ENCODE measurements at regions not wholly inside any gene's neighbourhood (a gene's known extent, or its start where the extent isn't known, plus 50 kb on each side); places are given as distances from the start of the nearest gene placed in this dataset.

DNA sequence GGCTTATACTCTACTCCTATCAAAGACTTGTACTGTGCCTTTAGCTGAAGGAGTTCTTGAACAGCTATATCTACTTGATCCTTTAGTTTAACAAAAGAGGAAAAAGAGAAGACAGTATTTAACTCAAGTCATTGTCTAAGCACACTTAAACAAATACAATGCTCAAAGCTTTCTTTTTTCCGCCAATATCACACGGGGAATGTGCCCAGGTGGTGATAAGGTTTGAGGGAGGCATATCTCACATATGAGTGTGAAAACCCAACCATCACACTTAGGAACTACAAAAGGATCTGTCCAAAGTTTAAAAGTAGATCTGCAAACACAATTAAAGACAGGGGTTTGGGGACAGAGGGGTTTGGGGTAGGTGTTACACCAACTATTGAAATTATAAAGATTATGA lies 59.0 kb upstream of the SLC30A10 start:
- Histone ChIP-seq H3K4me1 (ENCODE audit: insufficient read depth, low read length) (no peaks in the 10 kb centered on the region), H3K36me3 (ENCODE audit: insufficient read depth, low read length) (peaks cover 26% of the 10 kb centered on the region), H3K9me3 (ENCODE audit: control insufficient read depth in 1 of 2, low read length in 2 of 2) (no peaks in the 10 kb centered on the region), H3K27ac (ENCODE audit: low read depth, low read length) (no peak overlapping the region), H3K4me3 (ENCODE audit: low read length in 2 of 2) (no peak overlapping the region), H3K27me3 (ENCODE audit: insufficient read depth, low read length) (no peaks in the 10 kb centered on the region)
- H3K27ac Mint-ChIP-seq, result peak overlapping the region in 1 of 7 donors; percentile 64
- no peaks in the 10 kb centered on the region for H3K27me3 Mint-ChIP-seq
- peaks cover 0 to 3% (median under 1%) of the 10 kb centered on the region in 4 donors for H3K4me1 Mint-ChIP-seq
- H3K9me3 Mint-ChIP-seq, result no peaks in the 10 kb centered on the region
- no peak for DNase-seq
- ChIA-PET CTCF (ENCODE audit: partially characterized antibody) (no interaction called here), POLR2A (ENCODE audit: partially characterized antibody) (no interaction called here)
- H3K4me3 Mint-ChIP-seq, result no peak overlapping the region
- intact Hi-C loops (cut with micrococcal nuclease), result no loop called here
- peaks cover 29 to 56% of the 10 kb centered on the region in 2 donors for H3K36me3 Mint-ChIP-seq

DNA sequence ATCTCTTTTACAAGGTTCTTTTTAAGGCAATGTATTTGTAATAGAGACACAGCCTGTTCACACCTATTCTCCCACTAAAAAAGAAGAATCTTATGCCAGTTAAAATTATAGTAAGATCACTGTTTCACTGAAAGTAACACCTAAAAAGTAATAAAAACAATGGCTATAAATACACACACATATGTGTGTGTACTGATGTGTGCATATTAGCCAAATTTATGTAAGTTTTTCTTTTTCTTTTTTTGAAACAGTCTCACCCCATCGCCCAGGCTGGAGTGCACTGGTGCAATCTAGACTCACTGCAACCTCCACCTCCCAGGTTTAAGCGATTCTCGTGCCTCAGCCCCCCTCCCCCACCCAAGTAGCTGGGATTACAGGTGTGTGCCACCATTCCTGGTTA lies 56.8 kb upstream of the SLC30A10 start:
- no peaks in the 10 kb centered on the region for H3K27me3 ChIP-seq (ENCODE audit: insufficient read depth, low read length)
- no peaks in the 10 kb centered on the region for H3K4me1 ChIP-seq (ENCODE audit: insufficient read depth, low read length)
- Mint-ChIP-seq H3K27ac (peak overlapping the region in 1 of 7 donors; percentile 18), H3K36me3 (peaks cover 30 to 59% of the 10 kb centered on the region in 2 donors), H3K27me3 (no peaks in the 10 kb centered on the region), H3K4me1 (peaks cover 0 to 2% (median 0%) of the 10 kb centered on the region in 4 donors), H3K4me3 (no peak overlapping the region), H3K9me3 (no peaks in the 10 kb centered on the region)
- H3K9me3 ChIP-seq (ENCODE audit: control insufficient read depth in 1 of 2, low read length in 2 of 2), result no peaks in the 10 kb centered on the region
- intact Hi-C loops (cut with micrococcal nuclease), result no loop called here
- ChIA-PET POLR2A (ENCODE audit: partially characterized antibody) (no interaction called here), CTCF (ENCODE audit: partially characterized antibody) (no interaction called here)
- no peak overlapping the region for H3K27ac ChIP-seq (ENCODE audit: low read depth, low read length)
- no peak for DNase-seq
- peaks cover 39% of the 10 kb centered on the region for H3K36me3 ChIP-seq (ENCODE audit: insufficient read depth, low read length)
- no peak overlapping the region for H3K4me3 ChIP-seq (ENCODE audit: low read length in 2 of 2)

Data from CD4-positive, alpha-beta memory T cell (primary cell).